ENCODE measurements at regions not wholly inside any gene's neighbourhood (a gene's known extent, or its start where the extent isn't known, plus 50 kb on each side); places are given as distances from the start of the nearest gene placed in this dataset.
"Not testable (repeated sequence)": the region's sequence is repeated elsewhere in the genome, so short reads cannot be mapped to it uniquely, and the experiment has no call there.

- H3K4me2 ChIP-seq = no peak overlapping the region; a peak in 1 of 22 replicates
Measured at GRCh38 chr6:134637282-134637681, 312.6 kb downstream of the ALDH8A1 start.

GRCh38 chr6:134636186-134636799 is 313.6 kb downstream of the ALDH8A1 start:
- Histone ChIP-seq H3K9me3 (replicated peaks in 1 of 11) (peaks cover 5 to 14% (median 11%) of the 10 kb centered on the region in 11 experiments; a peak in 16 of 22 replicates), H3K4me3 (no peak overlapping the region), H3K27ac (no peak overlapping the region), H3K9ac (no peak overlapping the region), H3K4me2 (peak overlapping the region in 8 of 11 experiments; percentile 5 to 68 (median 12); a peak in 8 of 22 replicates), H3K4me1 (peaks cover 28 to 81% (median 37%) of the 10 kb centered on the region in 10 experiments), H4K20me1 (no peaks in the 10 kb centered on the region), H3K27me3 (no peaks in the 10 kb centered on the region), H3K36me3 (no peaks in the 10 kb centered on the region)
- no peak for TF ChIP-seq Cebpa-rat (IDR thresholded peaks at IDR 0.05)

More at GRCh38 chr6:134637282-134637681, 312.6 kb downstream of the ALDH8A1 start:
- no peak for TF ChIP-seq Cebpa-rat (IDR thresholded peaks at IDR 0.05)
- Histone ChIP-seq H3K9ac (no peak overlapping the region), H3K36me3 (no peaks in the 10 kb centered on the region), H3K4me3 (no peak overlapping the region), H3K27ac (no peak overlapping the region), H3K9me3 (replicated peaks in 1 of 11) (peaks cover 5 to 14% (median 11%) of the 10 kb centered on the region in 11 experiments; a peak in 16 of 22 replicates), H3K27me3 (no peaks in the 10 kb centered on the region), H4K20me1 (no peaks in the 10 kb centered on the region), H3K4me1 (peaks cover 20 to 81% (median 29%) of the 10 kb centered on the region in 10 experiments)

DNA sequence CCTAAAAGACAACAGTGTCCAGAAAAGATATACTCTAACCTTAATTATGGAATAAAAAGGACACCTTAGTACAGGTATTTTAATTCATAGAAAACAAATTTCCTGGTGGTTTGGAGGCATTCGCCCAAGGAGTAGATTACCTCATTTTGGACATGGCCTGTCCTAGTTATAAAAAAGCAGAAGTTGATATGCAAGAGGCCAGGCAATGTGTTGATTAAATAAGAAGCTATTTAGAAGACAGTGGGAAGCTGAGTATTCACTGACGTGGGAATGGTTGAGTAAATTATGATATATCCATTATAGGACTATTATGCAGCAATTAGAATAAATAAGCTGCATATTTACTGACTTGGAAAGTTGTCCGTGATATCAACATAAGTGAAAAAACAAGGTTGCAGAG is 314.9 kb downstream of the ALDH8A1 start:
- peaks cover 38 to 83% (median 42%) of the 10 kb centered on the region in 10 experiments for H3K4me1 ChIP-seq
- no peaks in the 10 kb centered on the region for H3K36me3 ChIP-seq

DNA sequence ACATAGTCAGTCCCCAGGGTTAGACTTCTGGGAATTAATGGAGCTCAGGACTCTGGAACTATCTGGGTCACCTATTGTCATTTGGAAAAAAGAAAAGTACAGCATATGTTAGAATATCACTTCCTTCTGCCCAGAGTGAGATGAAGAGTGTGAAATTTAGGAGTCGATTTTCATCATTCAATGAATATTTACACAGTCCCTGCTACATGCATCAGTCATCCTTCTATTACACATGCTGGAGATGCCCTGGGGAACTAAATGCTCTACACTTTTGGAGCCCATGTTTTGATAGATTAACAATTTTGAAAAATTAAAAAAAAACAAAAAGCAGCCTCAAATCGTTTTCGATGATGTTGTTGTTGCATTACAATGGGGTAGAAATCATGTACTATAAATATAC is 315.4 kb downstream of the ALDH8A1 start:
- no peak overlapping the region for H3K9ac ChIP-seq
- no peaks in the 10 kb centered on the region for H3K27me3 ChIP-seq
- H3K36me3 ChIP-seq = no peaks in the 10 kb centered on the region
- no peak overlapping the region; a peak in 1 of 22 replicates for H3K4me2 ChIP-seq
- peaks cover 38 to 78% (median 42%) of the 10 kb centered on the region in 10 experiments for H3K4me1 ChIP-seq
- TF ChIP-seq Cebpa-rat (IDR thresholded peaks at IDR 0.05) = no peak
- H3K4me3 ChIP-seq = no peak overlapping the region
- peaks cover 5 to 14% (median 11%) of the 10 kb centered on the region in 11 experiments; a peak in 16 of 22 replicates for H3K9me3 ChIP-seq (replicated peaks in 1 of 11)
- peak overlapping the region in 2 of 11 experiments; percentile 81 to 83; a peak in 7 of 22 replicates for H3K27ac ChIP-seq
- H4K20me1 ChIP-seq = no peaks in the 10 kb centered on the region

More for the DNA sequence above, 314.9 kb downstream of the ALDH8A1 start:
- Histone ChIP-seq H3K9ac (no peak overlapping the region), H3K27ac (no peak overlapping the region), H3K27me3 (no peaks in the 10 kb centered on the region), H3K9me3 (replicated peaks in 1 of 11) (peaks cover 5 to 14% (median 11%) of the 10 kb centered on the region in 11 experiments; a peak in 16 of 22 replicates), H3K4me2 (peak overlapping the region in 4 of 11 experiments; percentile 4 to 46 (median 24); a peak in 2 of 22 replicates), H4K20me1 (no peaks in the 10 kb centered on the region), H3K4me3 (no peak overlapping the region)
- TF ChIP-seq Cebpa-rat (IDR thresholded peaks at IDR 0.05) = no peak

- Histone ChIP-seq H3K4me3 (peak overlapping the region in 5 of 10 experiments; percentile 19 to 49 (median 25); a peak in 8 of 20 replicates), H3K9me3 (replicated peaks in 1 of 11) (peaks cover 5 to 14% (median 11%) of the 10 kb centered on the region in 11 experiments; a peak in 16 of 22 replicates), H3K27ac (peak overlapping the region in 10 of 11 experiments; percentile 44 to 84 (median 78); a peak in 19 of 22 replicates), H3K4me2 (peak overlapping the region; percentile 59 to 84 (median 70)), H3K4me1 (peaks cover 38 to 69% (median 42%) of the 10 kb centered on the region in 10 experiments), H3K9ac (peak overlapping the region; percentile 30 to 69 (median 56); a peak in 17 of 22 replicates)
- TF ChIP-seq Cebpa-rat (IDR thresholded peaks at IDR 0.05) = peak in 7 of 11 experiments; percentile 25 to 88 (median 56); a peak in 9 of 22 replicates
- not testable (repeated sequence) for H4K20me1 ChIP-seq, H3K27me3 ChIP-seq, H3K36me3 ChIP-seq
Measured at GRCh38 chr6:134632982-134633940, 315.3 kb upstream of the SGK1 start.

GRCh38 chr6:134632024-134632423 is 314.1 kb upstream of the SGK1 start:
- H3K4me2 ChIP-seq = peak overlapping the region; percentile 59 to 84 (median 70)
- H3K4me1 ChIP-seq = peaks cover 38 to 59% (median 42%) of the 10 kb centered on the region in 10 experiments
- H4K20me1 ChIP-seq = no peaks in the 10 kb centered on the region
- no peaks in the 10 kb centered on the region for H3K27me3 ChIP-seq
- H3K4me3 ChIP-seq = no peak overlapping the region
- H3K36me3 ChIP-seq = no peaks in the 10 kb centered on the region
- peak overlapping the region in 1 of 11 experiments; percentile 58; a peak in 1 of 22 replicates for H3K9ac ChIP-seq
- peak overlapping the region in 7 of 11 experiments; percentile 53 to 84 (median 78); a peak in 13 of 22 replicates for H3K27ac ChIP-seq
- no peak for TF ChIP-seq Cebpa-rat (IDR thresholded peaks at IDR 0.05)
- peaks cover 5 to 14% (median 11%) of the 10 kb centered on the region in 11 experiments; a peak in 16 of 22 replicates for H3K9me3 ChIP-seq (replicated peaks in 1 of 11)

GRCh38 chr6:134631398-134631924 is 313.5 kb upstream of the SGK1 start:
- H3K4me3 ChIP-seq = no peak overlapping the region
- H3K27me3 ChIP-seq = no peaks in the 10 kb centered on the region
- H3K27ac ChIP-seq = peak overlapping the region in 7 of 11 experiments; percentile 51 to 84 (median 67); a peak in 12 of 22 replicates
- H3K36me3 ChIP-seq = no peaks in the 10 kb centered on the region
- peak overlapping the region; percentile 59 to 84 (median 70) for H3K4me2 ChIP-seq
- H3K9me3 ChIP-seq (replicated peaks in 1 of 11) = peaks cover 5 to 14% (median 11%) of the 10 kb centered on the region in 11 experiments; a peak in 16 of 22 replicates
- peak overlapping the region in 1 of 11 experiments; percentile 31; a peak in 1 of 22 replicates for H3K9ac ChIP-seq
- no peak for TF ChIP-seq Cebpa-rat (IDR thresholded peaks at IDR 0.05)
- H3K4me1 ChIP-seq = peaks cover 38 to 54% (median 41%) of the 10 kb centered on the region in 10 experiments
- H4K20me1 ChIP-seq = no peaks in the 10 kb centered on the region

GRCh38 chr6:134630508-134631121 is 312.7 kb upstream of the SGK1 start:
- H4K20me1 ChIP-seq = no peaks in the 10 kb centered on the region
- no peaks in the 10 kb centered on the region for H3K36me3 ChIP-seq
- H3K9ac ChIP-seq = peak overlapping the region in 3 of 11 experiments; percentile 2 to 31 (median 28); a peak in 2 of 22 replicates
- H3K9me3 ChIP-seq (replicated peaks in 1 of 11) = peaks cover 5 to 14% (median 11%) of the 10 kb centered on the region in 11 experiments; a peak in 16 of 22 replicates
- H3K4me1 ChIP-seq = peaks cover 38 to 48% (median 43%) of the 10 kb centered on the region in 10 experiments
- no peak overlapping the region for H3K4me3 ChIP-seq
- TF ChIP-seq Cebpa-rat (IDR thresholded peaks at IDR 0.05) = peak; percentile 54 to 92 (median 82); a peak in 19 of 22 replicates
- peak overlapping the region in 8 of 11 experiments; percentile 38 to 84 (median 55); a peak in 14 of 22 replicates for H3K27ac ChIP-seq
- peak overlapping the region; percentile 59 to 84 (median 70) for H3K4me2 ChIP-seq
- H3K27me3 ChIP-seq = peaks cover 0 to 4% (median 0%) of the 10 kb centered on the region in 11 experiments; a peak in 1 of 22 replicates
